Stomach (tissue), 8 donors: ENCODE measurements at regions not wholly inside any gene's neighbourhood (a gene's known extent, or its start where the extent isn't known, plus 50 kb on each side); places are given as distances from the start of the nearest gene placed in this dataset.
A peak's percentile ranks its signal among the peaks of the same experiment; 100 is the strongest.

Experiments used
- DNase-seq, 2 donors: peaks; one replicate each; pipeline versions ENCODE4 v3.0.0 to v3.0.0-alpha.2; 2013 to 2019
- H3K27ac ChIP-seq, 5 donors: fragments of 200-600 bp in 4 of 5; sonication (generic) in 4 of 5; one replicate each; pipeline ENCODE4 v1.5.1; 2013 to 2019; ENCODE audit warnings: mild to moderate bottlenecking in 1 of 5, moderate library complexity in 1 of 5
- H3K27me3 ChIP-seq, 3 donors: fragments of 200-600 bp; sonication (generic); one replicate each; pipeline ENCODE4 v1.5.1; 2017 to 2019; ENCODE audit warnings: mixed run types in 1 of 3
- H3K36me3 ChIP-seq, 4 donors: fragments of 200-600 bp; sonication (generic); 1 replicate in 3 of 4; 2 replicates in 1 of 4; pipeline ENCODE4 v1.5.1; 2016 to 2019
- H3K4me1 ChIP-seq, 4 donors: fragments of 200-600 bp; sonication (generic); one replicate each; pipeline ENCODE4 v1.5.1; 2016 to 2019
- H3K4me3 ChIP-seq, 4 donors: fragments of 200-600 bp; sonication (generic) in 3 of 4; one replicate each; pipeline ENCODE4 v1.5.1; 2016 to 2019; ENCODE audit warnings: mild to moderate bottlenecking in 1 of 4
- H3K9me3 ChIP-seq, 4 donors: fragments of 200-600 bp; sonication (generic); one replicate each; pipeline ENCODE4 v1.5.1; 2016 to 2019
- CTCF ChIP-seq, 7 experiments: fragments of 450-650 bp in 4 of 7; fragments of 200-600 bp in 3 of 7; sonication (generic) in 3 of 7; IDR thresholded peaks; one replicate each; pipeline ENCODE4 v1.5.1; 2016 to 2019; ENCODE audit warnings: antibody characterized with exemption in 7 of 7, control low read depth in 2 of 7, mild to moderate bottlenecking in 1 of 7
- EP300 ChIP-seq: sonication (generic); formaldehyde crosslinking; IDR thresholded peaks from one replicate; pipeline ENCODE4 v1.6.1; 2017; ENCODE audit warnings: antibody characterized with exemption
- POLR2A ChIP-seq, 4 donors: fragments of 450-650 bp; IDR thresholded peaks; one replicate each; pipeline ENCODE4 v1.6.1; 2016; ENCODE audit warnings: antibody characterized with exemption in 4 of 4, control low read depth in 2 of 4, mild to moderate bottlenecking in 1 of 4, moderate library complexity in 1 of 4
- POLR2AphosphoS5 ChIP-seq, 3 donors: sonication (generic); formaldehyde crosslinking; IDR thresholded peaks; one replicate each; pipeline ENCODE4 v1.6.1; 2016; ENCODE audit warnings: antibody characterized with exemption in 3 of 3
- WGBS, 5 donors: extraction: QIAGEN DNeasy Blood & Tissue Kit in 3 of 5; methylation state at CpG; one replicate each; pipeline versions ENCODE4 v1.1.5 to v1.1.7; 2013 to 2018; 5-methylcytosine and 5-hydroxymethylcytosine counted together
- intact Hi-C: fragments of 100-400 bp; cut with DNase I; formaldehyde crosslinking; loops from one replicate; pipeline ENCODE4 v1.15.1; 2023; ENCODE audit warnings: low total_unique reads
- donor health status: healthy with polysubstance abuse.
- donor health status: Bipolar disorder and iron deficiency.
- donor health status: healthy.

GRCh38 chr2:123528996-123529707 lies 495.9 kb upstream of the CNTNAP5 start:
- no peak for TF ChIP-seq CTCF (IDR thresholded peaks at IDR 0.05)
- no peak for TF ChIP-seq POLR2AphosphoS5 (IDR thresholded peaks at IDR 0.05)
- TF ChIP-seq POLR2A (IDR thresholded peaks at IDR 0.05) = no peak
- no peak for TF ChIP-seq EP300
- Histone ChIP-seq H3K36me3 (no peaks in the 10 kb centered on the region), H3K4me1 (no peaks in the 10 kb centered on the region), H3K27me3 (no peaks in the 10 kb centered on the region), H3K4me3 (no peak overlapping the region), H3K27ac (no peak overlapping the region), H3K9me3 (peaks cover 0 to 12% (median 0%) of the 10 kb centered on the region in 4 donors)
- 51 to 68% (median 57%) methylated on average over 2 of the region's 2 CpGs for WGBS, 5 donors
- no peak for DNase-seq
- intact Hi-C loops = no loop called here

GRCh38 chr2:123530004-123530403 lies 495.1 kb upstream of the CNTNAP5 start:
- Histone ChIP-seq H3K4me3 (no peak overlapping the region), H3K36me3 (no peaks in the 10 kb centered on the region), H3K27me3 (no peaks in the 10 kb centered on the region), H3K9me3 (peaks cover 0 to 12% (median 2%) of the 10 kb centered on the region in 4 donors), H3K27ac (no peak overlapping the region), H3K4me1 (no peaks in the 10 kb centered on the region)
- 71 to 95% (median 88%) methylated on average over 1 of the region's 1 CpG for WGBS, 5 donors
- DNase-seq = peak in 1 of 2 donors; percentile 38
- intact Hi-C loops = no loop called here
- no peak for TF ChIP-seq CTCF (IDR thresholded peaks at IDR 0.05)
- TF ChIP-seq POLR2AphosphoS5 (IDR thresholded peaks at IDR 0.05) = no peak
- TF ChIP-seq EP300 = no peak
- TF ChIP-seq POLR2A (IDR thresholded peaks at IDR 0.05) = no peak

- intact Hi-C loops = no loop called here
- no peak for TF ChIP-seq EP300
- no peak for TF ChIP-seq POLR2AphosphoS5 (IDR thresholded peaks at IDR 0.05)
- no peak for TF ChIP-seq POLR2A (IDR thresholded peaks at IDR 0.05)
- TF ChIP-seq CTCF (IDR thresholded peaks at IDR 0.05) = no peak
Measured at GRCh38 chr2:123532126-123532525, 493.0 kb upstream of the CNTNAP5 start.

GRCh38 chr2:123532994-123533393 lies 492.1 kb upstream of the CNTNAP5 start:
- Histone ChIP-seq H3K4me3 (no peak overlapping the region), H3K4me1 (no peaks in the 10 kb centered on the region), H3K27me3 (no peaks in the 10 kb centered on the region), H3K9me3 (peaks cover 0 to 13% (median 5%) of the 10 kb centered on the region in 4 donors), H3K36me3 (no peaks in the 10 kb centered on the region), H3K27ac (no peak overlapping the region)
- intact Hi-C loops = no loop called here
- 49 to 62% (median 55%) methylated on average over 2 of the region's 2 CpGs for WGBS, 5 donors
- TF ChIP-seq EP300 (no peak), POLR2A (IDR thresholded peaks at IDR 0.05) (no peak), POLR2AphosphoS5 (IDR thresholded peaks at IDR 0.05) (no peak), CTCF (IDR thresholded peaks at IDR 0.05) (no peak)
- DNase-seq = no peak

More at GRCh38 chr2:123532126-123532525, 493.0 kb upstream of the CNTNAP5 start:
- no peak for DNase-seq
- H3K27ac ChIP-seq = no peak overlapping the region
- no peak overlapping the region for H3K4me3 ChIP-seq
- peaks cover 0 to 5% (median 2%) of the 10 kb centered on the region in 4 donors for H3K9me3 ChIP-seq
- no peaks in the 10 kb centered on the region for H3K27me3 ChIP-seq
- H3K4me1 ChIP-seq = no peaks in the 10 kb centered on the region
- H3K36me3 ChIP-seq = no peaks in the 10 kb centered on the region
- WGBS, 5 donors = 85 to 99% (median 95%) methylated on average over 1 of the region's 1 CpG
